HG03469 (cell line): ENCODE measurements at regions not wholly inside any gene's neighbourhood (a gene's known extent, or its start where the extent isn't known, plus 50 kb on each side); places are given as distances from the start of the nearest gene placed in this dataset.

ENCODE experiments used
- ATAC-seq: cut with Tn5 transposase; IDR thresholded peaks from one replicate; pipeline ENCODE4 v1.9.1; 2021; ENCODE audit warnings: mild to moderate bottlenecking, moderate library complexity, moderate number of reproducible peaks; ENCODE audit not compliant: unreplicated experiment

DNA sequence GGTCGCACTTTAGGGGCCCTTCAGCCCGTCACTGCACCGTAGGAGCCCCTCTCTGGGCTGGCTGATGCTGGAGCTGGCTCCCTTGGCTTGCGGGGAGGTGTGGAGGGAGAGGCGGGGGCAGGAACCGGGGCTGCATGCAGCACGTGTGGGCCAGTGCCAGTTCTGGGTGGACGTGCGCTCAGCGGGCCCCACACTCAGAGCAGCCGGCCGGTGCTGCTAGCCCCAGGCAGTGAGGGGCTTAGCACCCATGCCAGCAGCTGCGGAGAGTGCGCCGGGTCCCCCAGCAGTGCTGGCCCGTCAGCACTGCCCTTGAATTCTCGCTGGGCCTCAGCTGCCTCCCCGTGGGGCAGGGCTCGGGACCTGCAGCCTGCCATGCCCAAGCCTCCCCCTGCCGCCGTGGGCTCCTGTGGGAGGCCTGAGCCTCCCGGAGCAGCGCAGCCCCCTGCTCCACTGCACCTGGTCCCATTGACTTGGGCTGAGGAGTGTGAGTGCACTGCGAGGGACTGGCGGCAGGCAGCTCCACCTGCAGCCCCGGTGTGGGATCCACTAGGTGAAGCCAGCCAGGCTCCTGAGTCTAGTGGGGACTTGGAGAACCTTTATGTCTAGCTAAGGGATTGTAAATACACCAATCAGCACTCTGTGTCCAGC, 108.8 kb upstream of the RASGEF1B start:
- ATAC-seq = no peak

DNA sequence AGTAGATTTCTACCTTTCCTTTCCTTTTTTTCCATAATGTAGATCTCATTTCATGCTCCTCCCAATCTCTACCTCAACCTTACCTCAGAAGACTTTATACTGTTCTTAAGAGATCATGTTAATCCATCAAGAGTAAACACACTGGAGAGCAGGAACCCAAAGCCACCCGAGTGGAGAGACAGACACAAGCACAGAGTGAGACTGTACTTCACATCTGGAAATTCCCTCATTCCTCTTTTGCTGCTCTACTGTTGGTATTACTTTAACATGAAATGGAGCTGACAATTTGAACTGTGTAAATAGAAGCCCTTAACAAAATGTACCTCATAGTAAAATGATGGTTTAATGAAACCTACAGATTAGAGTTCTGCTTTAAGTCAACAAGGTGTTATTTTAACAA, 105.7 kb upstream of the RASGEF1B start:
- no peak for ATAC-seq

DNA sequence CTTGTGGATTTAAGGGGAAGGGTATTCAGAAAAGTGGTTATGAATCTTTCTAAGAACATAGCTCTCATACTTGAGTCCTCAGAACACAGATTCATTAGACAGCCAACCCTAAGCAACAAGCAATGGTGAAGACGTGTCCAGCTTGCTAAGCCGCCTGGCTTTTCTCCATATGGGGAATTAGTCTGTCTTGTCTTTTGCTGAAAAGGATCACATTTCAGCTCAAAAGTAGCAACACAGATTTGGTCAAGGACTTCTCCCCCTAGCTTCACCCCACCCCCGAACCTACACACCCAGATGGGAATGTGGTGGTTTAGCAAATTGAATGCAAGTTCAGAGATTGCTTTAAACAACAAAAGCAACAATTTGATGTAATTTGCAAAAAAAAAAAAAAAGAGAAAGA, 103.3 kb upstream of the RASGEF1B start:
- no peak for ATAC-seq

DNA sequence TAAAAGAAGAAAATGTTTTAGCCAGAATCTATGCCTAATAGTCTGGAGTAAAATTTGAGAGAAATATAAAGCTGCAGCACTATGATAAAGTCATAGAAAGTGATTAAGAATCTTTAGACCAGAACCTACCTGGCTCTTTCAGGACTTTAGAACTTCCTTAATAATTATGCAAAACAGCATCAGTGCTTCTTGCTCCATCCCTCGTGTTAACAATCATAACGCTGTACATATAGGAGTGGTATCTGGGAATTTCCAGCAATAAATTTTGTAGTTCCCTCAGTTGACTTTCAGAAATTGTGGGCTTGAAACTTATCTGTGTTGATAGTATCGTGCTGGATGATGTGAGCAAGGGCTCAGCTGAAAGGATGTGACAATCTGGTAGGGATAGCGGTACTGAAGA, 102.1 kb upstream of the RASGEF1B start:
- no peak for ATAC-seq

DNA sequence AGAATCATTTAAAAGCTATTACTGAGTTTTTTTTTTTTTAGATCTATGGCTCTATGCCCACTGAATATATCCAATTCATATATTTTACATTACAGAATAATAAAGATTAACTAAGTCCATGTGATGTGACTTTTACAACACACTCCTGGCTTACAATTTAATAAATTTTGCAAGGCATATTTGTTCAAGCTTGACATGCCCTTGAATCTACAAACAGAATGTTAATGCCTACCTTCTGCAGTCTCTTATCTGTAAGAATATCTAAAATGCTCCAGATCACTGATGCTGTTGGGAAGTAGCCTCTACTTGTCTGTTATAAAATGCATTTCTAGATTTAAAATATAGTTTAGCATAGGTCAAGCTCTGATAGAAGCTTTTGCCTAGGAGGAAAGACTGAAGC, 100.7 kb upstream of the RASGEF1B start:
- ATAC-seq = no peak

DNA sequence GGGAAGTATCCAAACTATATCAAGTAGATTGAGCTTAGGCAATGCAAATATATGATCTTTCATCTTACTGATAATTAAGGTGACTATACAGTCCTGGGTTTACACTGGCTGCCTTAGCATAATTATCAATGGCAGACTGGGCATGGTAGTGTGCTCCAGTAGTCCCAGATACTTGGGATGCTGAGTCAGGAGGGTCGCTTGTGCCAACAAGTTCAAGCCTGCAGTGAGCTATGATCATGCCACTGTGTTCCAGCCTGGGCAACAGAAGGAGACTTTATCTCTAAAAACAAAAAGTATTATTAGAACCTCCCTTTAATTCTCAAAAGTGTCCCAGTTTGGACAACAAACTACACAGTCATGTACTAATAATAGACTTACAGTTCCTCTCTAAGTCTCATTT, 99.4 kb upstream of the RASGEF1B start:
- ATAC-seq = no peak

DNA sequence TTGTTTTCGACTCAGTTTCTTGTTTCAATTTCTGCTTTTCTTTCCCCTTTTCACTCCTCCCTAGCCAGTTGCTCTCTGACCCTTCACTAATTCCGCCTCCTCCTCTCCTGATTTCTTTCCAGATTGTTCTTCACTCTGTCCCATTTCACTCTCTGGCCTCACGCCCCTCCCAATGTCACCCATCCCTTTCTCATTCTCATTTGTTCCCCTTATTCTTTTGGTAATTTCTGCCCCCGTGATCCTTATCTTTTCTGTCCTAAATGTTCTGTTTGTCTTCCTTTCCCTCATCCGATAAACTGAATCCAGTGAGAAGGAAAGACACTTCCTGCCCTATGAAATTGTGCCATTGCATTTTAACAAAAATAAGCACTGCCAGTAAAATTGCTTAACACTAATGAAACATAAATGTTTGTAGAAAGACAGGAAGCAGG, 94.5 kb upstream of the RASGEF1B start:
- no peak for ATAC-seq

DNA sequence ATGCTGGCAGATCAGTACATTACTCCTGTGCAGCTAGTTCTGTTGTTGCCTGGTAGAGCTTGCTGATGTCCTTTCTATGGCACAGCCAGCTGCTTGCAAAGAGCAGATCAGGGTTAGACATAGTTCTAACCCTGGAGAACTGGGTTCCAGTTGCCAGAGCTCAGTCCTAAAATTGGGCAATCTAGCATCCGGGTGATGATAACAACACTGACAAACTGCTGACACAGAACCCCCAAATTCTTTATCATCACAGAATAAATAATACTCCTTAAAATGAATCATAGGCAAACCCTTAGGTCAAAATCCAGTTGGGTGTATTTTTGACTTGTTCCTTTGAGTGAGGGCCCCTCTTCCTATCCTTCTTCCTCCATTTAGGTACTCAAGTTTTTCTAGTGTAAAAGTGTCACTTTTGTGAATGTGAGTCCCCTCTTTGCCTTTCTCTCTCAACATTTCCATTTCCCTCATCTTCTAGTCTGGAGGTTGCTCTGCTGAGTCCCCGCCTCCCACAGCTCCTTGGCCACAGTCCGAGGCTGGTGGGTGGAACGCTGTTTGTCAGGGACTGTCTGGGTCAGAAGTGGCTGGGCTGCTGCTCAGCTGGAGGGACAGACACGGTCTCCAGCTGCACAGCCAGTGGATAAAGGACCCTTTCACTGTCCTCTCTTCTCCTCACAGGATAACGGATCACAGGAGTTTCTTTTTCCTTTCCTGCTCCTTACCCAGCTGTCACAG, 93.6 kb upstream of the RASGEF1B start:
- no peak for ATAC-seq

DNA sequence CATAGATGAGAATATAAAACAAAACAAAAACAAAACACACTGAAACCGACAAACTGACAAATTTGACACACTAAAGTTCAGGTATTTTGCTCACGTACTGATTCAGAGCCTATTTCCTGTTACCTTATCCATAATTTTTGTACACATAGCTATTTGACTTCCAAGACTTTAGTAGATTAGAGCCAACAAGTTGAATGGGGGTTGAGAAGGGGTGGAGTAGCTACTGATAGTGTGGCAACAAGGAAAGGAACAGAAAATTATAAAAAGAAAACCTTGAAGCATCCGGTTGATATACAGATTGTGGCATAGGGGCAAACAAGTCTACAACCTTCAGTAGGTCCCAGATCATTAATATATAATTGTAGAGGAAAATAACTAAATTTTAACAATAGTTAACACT, 92.3 kb upstream of the RASGEF1B start:
- ATAC-seq = no peak

DNA sequence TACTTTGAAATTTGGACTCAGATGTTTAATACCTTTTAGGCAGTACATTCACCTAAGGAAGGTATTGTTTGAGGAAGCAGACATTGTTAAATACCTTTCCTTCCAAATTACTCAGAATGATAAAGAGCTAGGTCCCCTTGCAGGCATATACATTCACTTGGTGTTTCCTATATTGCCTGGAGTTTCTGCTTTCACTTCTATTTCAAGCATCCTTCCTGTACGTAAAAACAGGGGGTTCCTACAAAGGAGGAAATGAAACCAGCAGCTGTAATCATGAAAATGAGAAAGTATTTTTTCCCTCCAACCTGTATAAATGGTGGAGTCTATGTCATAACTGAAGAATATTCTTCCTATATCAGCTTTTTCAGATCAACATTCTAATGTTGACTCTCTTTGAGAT, 90.4 kb upstream of the RASGEF1B start:
- peak; percentile 96 for ATAC-seq

DNA sequence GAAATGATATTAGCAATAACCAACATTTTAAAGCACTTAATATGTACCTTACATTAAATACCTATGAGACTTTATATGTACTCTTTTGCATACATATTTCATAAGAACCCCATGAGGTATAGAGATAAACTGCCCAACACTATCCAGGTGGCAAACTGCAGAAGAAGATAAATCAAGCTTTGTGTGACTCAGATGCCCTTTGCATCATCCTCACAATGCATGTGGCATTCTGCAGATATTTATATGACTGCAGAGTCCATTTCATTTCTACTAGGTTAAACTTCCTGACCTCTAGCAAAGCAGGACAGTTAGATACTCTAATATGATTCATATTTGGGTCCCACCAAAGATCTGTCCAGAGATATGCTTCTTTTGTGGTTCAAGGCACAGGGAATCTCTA, 85.6 kb upstream of the RASGEF1B start:
- no peak for ATAC-seq

DNA sequence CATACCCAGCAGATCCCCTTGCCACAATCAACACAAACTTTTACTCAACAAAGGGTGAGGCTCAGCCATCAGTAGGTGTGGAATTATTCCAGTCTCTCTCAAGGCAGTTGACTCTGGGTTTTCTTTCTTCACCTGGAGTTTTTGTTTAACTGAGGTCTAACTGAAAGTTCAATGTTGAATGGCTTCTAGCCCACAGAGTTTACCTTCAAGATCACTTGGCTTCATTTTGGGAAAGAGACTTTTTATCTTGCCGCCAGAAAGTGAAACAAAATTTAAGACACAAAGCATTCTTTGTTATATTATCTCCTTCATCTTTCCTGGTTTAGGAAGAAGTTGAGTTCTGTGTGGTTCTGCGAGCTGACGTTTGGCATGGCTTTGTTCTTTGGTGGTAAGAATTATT, 83.8 kb upstream of the RASGEF1B start:
- no peak for ATAC-seq

DNA sequence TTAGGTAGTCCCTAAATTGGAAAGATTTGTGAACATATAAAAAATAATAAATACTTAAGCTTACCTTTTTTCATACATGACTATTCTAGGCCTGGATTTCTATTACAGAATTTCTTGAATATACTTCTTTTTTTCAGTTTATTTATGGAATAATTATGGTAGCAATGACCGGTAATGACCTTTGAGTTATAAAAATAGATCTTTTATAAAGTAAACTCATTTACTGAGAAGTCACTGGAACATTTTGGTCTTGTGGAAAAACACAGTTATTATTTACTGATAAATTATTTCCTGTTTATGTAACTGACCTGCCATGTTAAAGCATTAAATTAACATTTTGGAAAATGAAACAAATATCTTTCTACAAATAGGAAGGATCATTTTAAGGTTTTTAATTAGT, 80.4 kb upstream of the RASGEF1B start:
- ATAC-seq = no peak

DNA sequence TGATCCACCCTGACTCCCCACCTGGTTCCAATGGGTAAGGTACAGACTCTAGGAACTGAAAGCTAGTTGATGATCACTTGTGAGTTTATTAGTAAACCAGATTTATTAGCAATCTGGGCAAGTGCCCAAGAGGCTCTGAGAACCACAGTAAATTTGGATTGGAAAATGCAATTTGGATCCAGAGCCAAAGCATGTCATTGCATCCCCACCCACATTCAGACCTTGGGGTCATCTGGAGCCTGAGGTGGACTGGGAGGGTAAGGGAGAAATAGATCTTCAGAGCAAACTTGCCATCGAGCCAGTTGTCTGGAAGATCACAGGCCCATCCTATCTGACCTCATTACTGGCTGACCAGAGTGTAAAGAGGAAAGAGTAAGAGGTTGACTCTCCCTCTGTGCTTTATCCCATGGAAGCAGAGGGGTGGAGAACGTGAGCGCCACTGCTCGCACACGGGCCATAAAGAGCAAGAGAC, 78.7 kb upstream of the RASGEF1B start:
- no peak for ATAC-seq

DNA sequence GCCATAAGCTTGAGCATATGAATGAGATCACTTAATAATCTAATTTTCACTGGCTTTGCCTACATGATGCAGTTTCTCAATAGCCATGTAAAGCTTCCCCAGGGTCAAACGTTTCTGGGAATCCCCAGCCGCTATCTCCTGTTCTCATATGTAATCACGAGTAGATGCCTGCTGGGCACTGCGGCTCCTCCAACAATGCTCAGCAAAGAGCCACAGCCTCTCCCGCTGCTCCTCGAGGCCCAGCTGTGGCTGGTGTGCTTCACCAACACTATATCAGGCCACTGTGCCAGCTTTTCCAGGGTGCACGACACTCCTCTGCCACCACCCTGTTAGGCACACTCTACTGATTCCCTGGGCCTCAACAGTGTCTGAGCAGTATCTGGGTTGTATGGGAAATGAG, 78.3 kb upstream of the RASGEF1B start:
- ATAC-seq = no peak

DNA sequence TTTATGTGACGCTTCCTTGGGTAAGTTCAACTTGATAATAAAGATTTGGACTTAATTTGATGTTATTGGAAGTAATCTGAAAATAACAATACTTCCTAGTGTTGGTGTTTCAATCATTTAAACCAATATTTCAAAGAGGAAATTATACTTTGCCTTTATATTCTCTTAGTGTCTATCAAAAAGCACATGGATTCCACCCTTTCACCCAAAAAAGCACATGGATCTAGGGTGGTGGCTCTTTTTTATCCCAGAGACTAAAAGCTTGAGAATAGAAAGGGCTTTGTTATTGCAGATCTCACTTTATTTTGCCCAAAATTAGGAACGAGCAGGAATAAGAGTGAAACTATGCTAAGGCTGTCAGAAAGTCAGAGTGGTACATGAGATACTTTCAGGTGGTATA, 75.1 kb upstream of the RASGEF1B start:
- no peak for ATAC-seq

DNA sequence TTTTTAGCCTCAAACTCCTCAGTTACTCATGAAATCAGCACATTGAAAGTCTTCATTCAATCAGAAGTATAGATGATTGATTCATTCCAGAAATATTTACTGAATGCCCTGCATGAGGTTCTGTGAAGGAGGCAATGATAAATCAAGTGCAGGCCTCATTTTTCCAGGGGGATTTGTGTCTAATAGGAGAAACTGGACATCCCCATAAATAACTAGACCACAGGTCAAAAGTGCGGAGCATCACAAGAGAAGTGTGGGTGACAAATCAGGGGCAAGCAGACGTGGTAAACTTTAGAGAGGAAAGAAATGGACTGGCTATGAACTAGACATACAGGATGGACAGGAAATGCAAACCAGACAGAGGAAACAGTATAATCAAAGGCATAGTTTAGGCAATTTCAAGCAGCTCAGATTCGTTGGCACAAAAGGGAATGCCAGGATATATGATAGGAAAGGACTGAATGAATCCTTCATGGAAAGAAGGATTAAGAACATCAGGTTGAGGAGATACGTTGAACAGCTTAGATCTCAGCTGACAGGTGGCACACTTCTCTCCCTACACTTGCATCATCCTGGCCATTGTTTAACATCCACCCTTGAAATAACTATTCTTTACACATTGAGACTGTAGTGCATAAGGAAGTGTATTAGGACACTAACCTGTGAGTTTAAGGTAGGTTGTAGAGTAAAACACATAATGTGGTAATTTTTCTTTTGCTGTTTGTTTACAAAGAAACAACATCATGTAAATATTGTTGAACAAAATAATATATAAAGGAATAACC, 69.6 kb upstream of the RASGEF1B start:
- ATAC-seq = no peak

DNA sequence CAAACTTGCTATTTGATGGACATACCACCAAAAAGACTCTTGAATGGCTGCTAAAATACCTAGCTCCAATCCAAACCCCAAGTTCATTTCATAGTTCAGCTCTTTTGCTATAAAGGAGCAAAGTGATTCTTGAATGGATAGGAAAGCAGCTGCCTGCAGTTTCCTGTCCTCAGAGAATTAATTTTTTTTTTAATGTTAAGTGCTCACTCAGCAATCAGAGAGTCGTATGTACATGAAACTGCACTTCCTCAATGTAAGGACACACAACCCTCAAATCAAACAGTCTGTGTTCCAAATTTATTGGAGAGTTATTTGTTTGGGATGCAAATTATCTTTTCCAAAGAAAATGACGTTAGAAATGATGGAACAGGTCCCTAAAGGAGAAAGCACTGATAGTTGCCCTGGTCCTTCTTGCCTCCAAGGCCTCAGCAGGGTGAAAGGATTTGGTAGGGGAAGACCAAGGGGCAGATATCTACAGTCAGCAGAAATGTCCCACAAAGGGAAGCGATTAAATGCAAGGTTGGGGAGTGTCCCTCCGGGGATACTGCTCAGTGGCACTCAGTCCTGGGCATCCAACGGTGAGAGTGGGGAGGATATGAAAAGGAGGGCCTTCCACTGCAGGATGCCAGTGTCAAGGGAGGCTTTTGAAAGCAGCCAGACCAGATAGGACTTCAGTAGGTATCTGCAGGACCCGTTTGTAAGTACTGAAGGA, 67.2 kb upstream of the RASGEF1B start:
- no peak for ATAC-seq

DNA sequence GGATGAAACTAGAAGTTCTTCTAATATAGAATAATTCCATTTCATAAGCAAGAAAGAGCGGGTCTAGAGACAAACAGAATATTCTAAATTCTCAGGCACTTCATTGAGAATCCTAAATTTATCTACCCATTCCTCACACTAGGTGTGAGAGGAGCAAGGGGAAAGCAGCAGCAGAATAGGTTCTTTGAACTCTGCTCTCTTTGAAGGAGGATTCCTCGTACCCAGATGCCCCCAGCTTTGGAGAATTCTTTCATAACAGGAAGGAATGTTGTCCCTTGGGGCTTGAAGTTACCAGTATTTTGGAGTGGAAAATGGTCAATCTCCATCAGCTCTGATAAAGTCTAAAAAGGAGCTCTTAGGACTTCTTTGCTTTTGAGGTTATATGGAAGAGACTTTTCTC, 59.7 kb upstream of the RASGEF1B start:
- no peak for ATAC-seq

DNA sequence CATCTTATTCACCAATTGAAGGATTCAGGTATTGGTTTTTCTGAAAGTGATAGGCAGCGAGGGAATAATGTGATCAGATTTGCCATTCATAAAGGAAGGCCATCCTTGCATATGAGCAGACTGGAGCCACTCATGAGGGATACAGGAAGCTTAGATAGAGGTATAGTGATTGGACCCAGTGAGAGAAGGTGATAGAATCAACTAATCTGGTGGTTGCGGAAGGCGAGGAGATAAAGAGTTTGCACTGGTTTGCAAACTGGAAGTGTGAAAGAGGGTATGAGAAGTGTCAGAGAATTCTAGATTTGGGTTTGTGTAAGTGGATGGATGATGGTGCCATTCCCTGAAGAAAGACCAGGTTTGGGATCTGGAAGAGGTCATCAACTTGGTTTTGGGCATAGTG, 57.3 kb upstream of the RASGEF1B start:
- no peak for ATAC-seq

DNA sequence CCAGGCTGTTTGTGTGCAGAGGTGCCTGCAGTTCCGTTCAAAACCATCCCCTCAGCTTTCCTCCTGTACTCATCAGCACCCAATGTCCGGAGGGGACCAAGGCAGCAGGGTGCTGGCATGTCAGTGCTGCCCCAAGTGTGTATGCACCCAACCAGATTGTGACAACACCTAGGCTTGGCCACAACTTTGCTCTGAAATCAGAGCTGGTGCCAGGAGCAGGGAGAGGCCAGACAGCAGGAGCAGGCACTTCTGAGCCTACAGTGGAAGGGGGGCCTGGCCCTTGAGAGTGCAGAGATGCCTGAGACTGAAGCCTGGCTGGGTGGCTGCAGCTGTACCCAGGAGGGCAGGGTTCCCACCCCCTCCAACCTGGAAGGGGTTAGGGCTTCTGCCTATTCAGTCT, 56.5 kb upstream of the RASGEF1B start:
- ATAC-seq = no peak
